GM19395 (cell line): ENCODE measurements at regions not wholly inside any gene's neighbourhood (a gene's known extent, or its start where the extent isn't known, plus 50 kb on each side); places are given as distances from the start of the nearest gene placed in this dataset.

Experiments
- ATAC-seq: cut with Tn5 transposase; IDR thresholded peaks from one replicate; pipeline ENCODE4 v1.9.1; 2021; ENCODE audit warnings: mild to moderate bottlenecking, moderate library complexity; ENCODE audit not compliant: unreplicated experiment

GRCh38 chr18:68262690-68263294 lies 452.1 kb downstream of the TMX3 start:
- ATAC-seq: no peak

GRCh38 chr18:68256418-68257067 lies 458.4 kb downstream of the TMX3 start:
- ATAC-seq: no peak

GRCh38 chr18:68244786-68245185 lies 470.1 kb downstream of the TMX3 start:
- ATAC-seq: no peak

- ATAC-seq: no peak
Measured at GRCh38 chr18:68241881-68242280, 473.0 kb downstream of the TMX3 start.

GRCh38 chr18:68234676-68235075 lies 480.2 kb downstream of the TMX3 start:
- no peak for ATAC-seq

GRCh38 chr18:68234131-68234530 lies 480.8 kb downstream of the TMX3 start:
- no peak for ATAC-seq

GRCh38 chr18:68233018-68233417 lies 481.9 kb downstream of the TMX3 start:
- no peak for ATAC-seq

GRCh38 chr18:68229351-68229750 lies 485.6 kb downstream of the TMX3 start:
- no peak for ATAC-seq

- ATAC-seq: no peak
Measured at GRCh38 chr18:68221111-68221724, 493.7 kb downstream of the TMX3 start.

- no peak for ATAC-seq
Measured at GRCh38 chr18:68220458-68220857, 494.4 kb downstream of the TMX3 start.

GRCh38 chr18:68219872-68220271 lies 495.0 kb downstream of the TMX3 start:
- no peak for ATAC-seq

- no peak for ATAC-seq
Measured at GRCh38 chr18:68219274-68219673, 495.6 kb downstream of the TMX3 start.

- no peak for ATAC-seq
Measured at GRCh38 chr18:68215931-68216330, 499.0 kb downstream of the TMX3 start.

GRCh38 chr18:68186039-68186438 lies 528.9 kb downstream of the TMX3 start:
- no peak for ATAC-seq

GRCh38 chr18:68181956-68182355 lies 533.0 kb downstream of the TMX3 start:
- ATAC-seq: no peak

- no peak for ATAC-seq
Measured at GRCh38 chr18:68179811-68180210, 535.1 kb downstream of the TMX3 start.

- ATAC-seq: no peak
Measured at GRCh38 chr18:68178921-68179320, 536.0 kb downstream of the TMX3 start.

- ATAC-seq: no peak
Measured at GRCh38 chr18:68177807-68178702, 536.9 kb downstream of the TMX3 start.

- ATAC-seq: no peak
Measured at GRCh38 chr18:68176901-68177300, 538.0 kb downstream of the TMX3 start.

- no peak for ATAC-seq
Measured at GRCh38 chr18:68172842-68173549, 541.9 kb downstream of the TMX3 start.

GRCh38 chr18:68164909-68165308 lies 550.0 kb downstream of the TMX3 start:
- ATAC-seq: no peak
